Karpas-422 (cell line): ENCODE measurements at regions not wholly inside any gene's neighbourhood (a gene's known extent, or its start where the extent isn't known, plus 50 kb on each side); places are given as distances from the start of the nearest gene placed in this dataset.
"Not testable (repeated sequence)": the region's sequence is repeated elsewhere in the genome, so short reads cannot be mapped to it uniquely, and the experiment has no call there.

Source experiments
- DNase-seq: peaks from one replicate; pipeline ENCODE4 v3.0.0-alpha.2; 2015
- H2AFZ ChIP-seq: fragments of 200-600 bp; sonication (generic); 2 replicates; pipeline ENCODE4 v1.6.1; 2014; ENCODE audit warnings: antibody characterized with exemption, low read length, mixed read lengths
- H3K27ac ChIP-seq: fragments of 200-600 bp; sonication (generic); 2 replicates; pipeline ENCODE4 v1.5.1; 2014; ENCODE audit warnings: mild to moderate bottlenecking, low read length, moderate library complexity
- H3K27me3 ChIP-seq: fragments of 200-600 bp; sonication (generic); 2 replicates; pipeline ENCODE4 v1.6.1; 2014; ENCODE audit warnings: low read length, mixed read lengths
- H3K36me3 ChIP-seq: fragments of 200-600 bp; sonication (generic); 2 replicates; pipeline ENCODE4 v1.6.1; 2014; ENCODE audit warnings: low read length, mixed read lengths; ENCODE audit not compliant: insufficient read depth
- H3K4me1 ChIP-seq: fragments of 200-600 bp; sonication (generic); 2 replicates; pipeline ENCODE4 v1.6.1; 2014; ENCODE audit warnings: mild to moderate bottlenecking, low read length, mixed read lengths
- H3K4me2 ChIP-seq: fragments of 200-600 bp; sonication (generic); 2 replicates; pipeline ENCODE4 v1.6.1; 2014; ENCODE audit warnings: low read length, low read depth, mild to moderate bottlenecking; ENCODE audit not compliant: poor library complexity, severe bottlenecking
- H3K4me3 ChIP-seq: fragments of 200-600 bp; sonication (generic); 2 replicates; pipeline ENCODE4 v1.5.1; 2014; ENCODE audit warnings: mild to moderate bottlenecking, antibody characterized with exemption, low read length, mixed read lengths
- H3K79me2 ChIP-seq: fragments of 200-600 bp; sonication (generic); 2 replicates; pipeline ENCODE4 v1.6.1; 2014; ENCODE audit warnings: mild to moderate bottlenecking, low read length, mixed read lengths
- H3K9ac ChIP-seq: fragments of 200-600 bp; sonication (generic); 2 replicates; pipeline ENCODE4 v1.6.0; 2014; ENCODE audit warnings: low read length
- H3K9me2 ChIP-seq: fragments of 200-600 bp; sonication (generic), shearing (Covaris generic); replicated peaks from 2 replicates; pipeline ENCODE4 v1.6.0; 2014; ENCODE audit warnings: mild to moderate bottlenecking, low read length, moderate library complexity; ENCODE audit not compliant: insufficient read depth
- H3K9me3 ChIP-seq: fragments of 300-700, 200-600 bp; sonication (generic); 2 replicates; pipeline ENCODE4 v1.6.1; 2014; ENCODE audit warnings: low read length, mixed read lengths
- H4K20me1 ChIP-seq: fragments of 200-600 bp; sonication (generic); 2 replicates; pipeline ENCODE4 v1.6.1; 2014; ENCODE audit warnings: mild to moderate bottlenecking, antibody characterized with exemption, low read length, low read depth; ENCODE audit not compliant: insufficient read depth

GRCh38 chr1:72439036-72439435 is 156.7 kb upstream of the NEGR1 start:
- no peaks in the 10 kb centered on the region for H3K79me2 ChIP-seq
- H2AFZ ChIP-seq = no peak overlapping the region
- no peak overlapping the region for H3K4me2 ChIP-seq
- H3K4me1 ChIP-seq = no peaks in the 10 kb centered on the region
- H3K9me3 ChIP-seq = peaks cover 42% of the 10 kb centered on the region
- no peaks in the 10 kb centered on the region for H4K20me1 ChIP-seq
- H3K36me3 ChIP-seq = no peaks in the 10 kb centered on the region
- H3K9me2 ChIP-seq = no peaks in the 10 kb centered on the region
- no peak for DNase-seq
- no peak overlapping the region for H3K27ac ChIP-seq
- no peak overlapping the region for H3K4me3 ChIP-seq
- no peaks in the 10 kb centered on the region for H3K27me3 ChIP-seq
- no peak overlapping the region for H3K9ac ChIP-seq

GRCh38 chr1:72438270-72438669 is 155.9 kb upstream of the NEGR1 start:
- Histone ChIP-seq H3K9ac (no peak overlapping the region), H3K9me2 (no peaks in the 10 kb centered on the region), H2AFZ (no peak overlapping the region), H3K4me2 (no peak overlapping the region), H3K4me3 (no peak overlapping the region), H3K9me3 (peaks cover 43% of the 10 kb centered on the region), H3K27ac (no peak overlapping the region), H3K27me3 (no peaks in the 10 kb centered on the region), H3K36me3 (no peaks in the 10 kb centered on the region), H3K4me1 (no peaks in the 10 kb centered on the region), H3K79me2 (no peaks in the 10 kb centered on the region), H4K20me1 (no peaks in the 10 kb centered on the region)
- no peak for DNase-seq

GRCh38 chr1:72435025-72435424 is 152.7 kb upstream of the NEGR1 start:
- no peak overlapping the region for H3K4me2 ChIP-seq
- H3K9me2 ChIP-seq = no peaks in the 10 kb centered on the region
- H3K4me3 ChIP-seq = no peak overlapping the region
- no peak for DNase-seq
- H3K36me3 ChIP-seq = no peaks in the 10 kb centered on the region
- no peaks in the 10 kb centered on the region for H3K4me1 ChIP-seq
- no peaks in the 10 kb centered on the region for H4K20me1 ChIP-seq
- no peaks in the 10 kb centered on the region for H3K79me2 ChIP-seq
- H3K27ac ChIP-seq = no peak overlapping the region
- peaks cover 36% of the 10 kb centered on the region for H3K9me3 ChIP-seq
- H2AFZ ChIP-seq = no peak overlapping the region
- H3K9ac ChIP-seq = no peak overlapping the region
- no peaks in the 10 kb centered on the region for H3K27me3 ChIP-seq

- Histone ChIP-seq H3K9me2 (no peaks in the 10 kb centered on the region), H3K4me1 (no peaks in the 10 kb centered on the region), H4K20me1 (no peaks in the 10 kb centered on the region), H3K27me3 (no peaks in the 10 kb centered on the region), H3K4me3 (no peak overlapping the region), H3K9ac (no peak overlapping the region), H3K79me2 (no peaks in the 10 kb centered on the region), H3K9me3 (peaks cover 30% of the 10 kb centered on the region), H3K4me2 (no peak overlapping the region), H2AFZ (no peak overlapping the region), H3K36me3 (no peaks in the 10 kb centered on the region), H3K27ac (no peak overlapping the region)
- no peak for DNase-seq
Measured at GRCh38 chr1:72434070-72434469, 151.7 kb upstream of the NEGR1 start.

GRCh38 chr1:72433591-72433990 is 151.3 kb upstream of the NEGR1 start:
- H3K4me1 ChIP-seq = no peaks in the 10 kb centered on the region
- H2AFZ ChIP-seq = no peak overlapping the region
- DNase-seq = no peak
- no peaks in the 10 kb centered on the region for H3K79me2 ChIP-seq
- H3K27ac ChIP-seq = no peak overlapping the region
- no peaks in the 10 kb centered on the region for H4K20me1 ChIP-seq
- no peak overlapping the region for H3K9ac ChIP-seq
- H3K36me3 ChIP-seq = no peaks in the 10 kb centered on the region
- peaks cover 26% of the 10 kb centered on the region for H3K9me3 ChIP-seq
- no peak overlapping the region for H3K4me3 ChIP-seq
- H3K9me2 ChIP-seq = no peaks in the 10 kb centered on the region
- H3K27me3 ChIP-seq = no peaks in the 10 kb centered on the region
- no peak overlapping the region for H3K4me2 ChIP-seq

GRCh38 chr1:72432645-72433267 is 150.4 kb upstream of the NEGR1 start:
- no peaks in the 10 kb centered on the region for H3K4me1 ChIP-seq
- H3K36me3 ChIP-seq = no peaks in the 10 kb centered on the region
- no peak for DNase-seq
- H3K9me3 ChIP-seq = peaks cover 20% of the 10 kb centered on the region
- H3K79me2 ChIP-seq = no peaks in the 10 kb centered on the region
- no peaks in the 10 kb centered on the region for H3K27me3 ChIP-seq
- H4K20me1 ChIP-seq = no peaks in the 10 kb centered on the region
- H3K4me2 ChIP-seq = no peak overlapping the region
- H3K9ac ChIP-seq = no peak overlapping the region
- no peak overlapping the region for H2AFZ ChIP-seq
- H3K9me2 ChIP-seq = no peaks in the 10 kb centered on the region
- no peak overlapping the region for H3K27ac ChIP-seq
- H3K4me3 ChIP-seq = no peak overlapping the region

- Histone ChIP-seq H4K20me1 (no peaks in the 10 kb centered on the region), H3K36me3 (no peaks in the 10 kb centered on the region)
Measured at GRCh38 chr1:72431810-72432209, 149.5 kb upstream of the NEGR1 start.

GRCh38 chr1:72428276-72428675 is 145.9 kb upstream of the NEGR1 start:
- H3K9me3 ChIP-seq = peaks cover 16% of the 10 kb centered on the region
- H3K9ac ChIP-seq, DNase-seq: not testable (repeated sequence)

More at GRCh38 chr1:72431810-72432209, 149.5 kb upstream of the NEGR1 start:
- Histone ChIP-seq H3K27ac (no peak overlapping the region), H2AFZ (no peak overlapping the region), H3K9ac (no peak overlapping the region), H3K9me2 (no peaks in the 10 kb centered on the region), H3K79me2 (no peaks in the 10 kb centered on the region), H3K9me3 (peaks cover 19% of the 10 kb centered on the region), H3K4me3 (no peak overlapping the region), H3K4me1 (no peaks in the 10 kb centered on the region), H3K27me3 (no peaks in the 10 kb centered on the region), H3K4me2 (no peak overlapping the region)
- DNase-seq = no peak

More at GRCh38 chr1:72428276-72428675, 145.9 kb upstream of the NEGR1 start:
- H3K27me3 ChIP-seq, H3K4me1 ChIP-seq, H3K27ac ChIP-seq, H3K4me3 ChIP-seq, H3K9me2 ChIP-seq, H3K79me2 ChIP-seq, H3K4me2 ChIP-seq, H4K20me1 ChIP-seq, H3K36me3 ChIP-seq, H2AFZ ChIP-seq: not testable (repeated sequence)
